ENCODE measurements at regions not wholly inside any gene's neighbourhood (a gene's known extent, or its start where the extent isn't known, plus 50 kb on each side); places are given as distances from the start of the nearest gene placed in this dataset.

GRCh38 chr3:117762621-117763037 lies 1053.0 kb downstream of the TUSC7 start:
- no peak for DNase-seq (ENCODE audit: low spot score)

- DNase-seq (ENCODE audit: low spot score), result no peak
Observed at GRCh38 chr3:117763561-117763960, 1054.0 kb downstream of the TUSC7 start.

DNA sequence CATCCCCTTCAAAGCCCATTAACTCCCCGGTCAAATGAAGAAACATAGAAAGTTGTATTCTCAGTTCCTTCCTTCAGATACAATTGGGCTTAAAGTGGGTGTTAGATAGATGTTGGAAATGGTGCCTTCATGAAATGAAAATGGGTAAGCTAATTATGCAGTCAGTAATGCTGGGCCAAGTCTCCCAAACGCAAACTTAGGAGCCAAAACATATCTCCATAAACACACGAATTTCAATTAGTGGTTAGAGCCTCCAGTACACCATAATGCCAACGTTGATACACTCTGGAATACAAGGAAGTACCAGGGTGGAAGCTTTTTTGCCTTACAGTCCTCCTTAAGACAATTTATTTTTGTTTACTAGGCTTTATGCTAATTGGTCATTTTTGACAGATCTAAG lies 1059.0 kb downstream of the TUSC7 start:
- DNase-seq (ENCODE audit: low spot score), result no peak

GRCh38 chr3:117774130-117774529 lies 1064.6 kb downstream of the TUSC7 start:
- no peak for DNase-seq (ENCODE audit: low spot score)

GRCh38 chr3:117786349-117786748 lies 1076.8 kb downstream of the TUSC7 start:
- no peak for DNase-seq (ENCODE audit: low spot score)

- no peak for DNase-seq (ENCODE audit: low spot score)
Observed at GRCh38 chr3:117788061-117788460, 1078.5 kb downstream of the TUSC7 start.

DNA sequence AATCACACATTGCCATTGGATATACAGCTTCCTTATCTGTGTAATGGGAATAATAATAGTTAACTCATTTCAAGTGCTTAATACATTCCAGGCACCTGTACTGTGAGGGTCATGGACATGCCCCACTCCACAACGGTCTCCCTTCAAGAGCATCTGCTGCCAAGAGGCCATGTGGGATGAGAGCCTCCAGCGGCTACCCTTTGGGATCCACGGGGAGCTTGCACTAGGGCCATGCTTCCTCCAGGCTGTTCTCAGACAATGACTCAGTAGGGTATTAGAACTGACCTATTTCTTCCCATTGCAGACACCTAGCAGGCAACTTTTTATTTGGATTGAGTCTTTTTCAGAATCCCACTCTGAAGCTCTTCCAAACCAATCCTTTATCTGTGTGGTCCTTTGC lies 1078.9 kb downstream of the TUSC7 start:
- DNase-seq (ENCODE audit: low spot score), result no peak

GRCh38 chr3:117790235-117790987 lies 1080.8 kb downstream of the TUSC7 start:
- peak; percentile 53 for DNase-seq (ENCODE audit: low spot score)

DNA sequence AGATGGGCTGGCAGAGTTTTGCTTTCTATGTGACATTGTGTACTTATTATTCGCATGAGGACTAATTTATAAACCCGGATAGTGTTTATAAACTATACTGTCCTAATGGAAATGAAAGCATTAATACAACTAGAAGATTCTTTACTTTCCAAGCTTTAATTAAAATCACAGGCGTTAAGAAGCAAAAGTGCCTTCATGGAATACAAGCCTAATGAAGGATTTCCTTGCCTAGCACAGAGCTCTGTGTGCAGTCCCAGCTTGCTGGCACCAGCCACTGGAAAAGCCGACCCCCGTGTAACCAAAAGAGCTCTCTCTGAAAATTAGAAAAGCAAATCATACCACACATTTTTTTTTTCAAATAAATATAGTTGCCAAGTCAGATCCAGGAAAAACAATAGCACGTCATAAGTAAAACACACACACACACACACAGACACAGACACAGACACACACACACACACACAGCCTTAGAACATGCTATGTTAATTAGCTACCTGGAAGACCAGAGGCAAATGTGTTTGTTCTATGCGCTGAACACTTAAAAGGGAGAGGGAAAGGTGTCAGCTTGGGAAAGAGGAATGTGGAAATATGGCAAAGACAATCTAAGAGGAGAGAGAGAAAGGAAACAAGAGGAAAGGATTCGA lies 1084.2 kb downstream of the TUSC7 start:
- no peak for DNase-seq (ENCODE audit: low spot score)

- DNase-seq (ENCODE audit: low spot score), result no peak
Observed at GRCh38 chr3:117798221-117798620, 1088.6 kb downstream of the TUSC7 start.

GRCh38 chr3:117798687-117799386 lies 1089.3 kb downstream of the TUSC7 start:
- DNase-seq (ENCODE audit: low spot score), result no peak

- DNase-seq (ENCODE audit: low spot score), result no peak
Observed at GRCh38 chr3:117799387-117799735, 1089.8 kb downstream of the TUSC7 start.

DNA sequence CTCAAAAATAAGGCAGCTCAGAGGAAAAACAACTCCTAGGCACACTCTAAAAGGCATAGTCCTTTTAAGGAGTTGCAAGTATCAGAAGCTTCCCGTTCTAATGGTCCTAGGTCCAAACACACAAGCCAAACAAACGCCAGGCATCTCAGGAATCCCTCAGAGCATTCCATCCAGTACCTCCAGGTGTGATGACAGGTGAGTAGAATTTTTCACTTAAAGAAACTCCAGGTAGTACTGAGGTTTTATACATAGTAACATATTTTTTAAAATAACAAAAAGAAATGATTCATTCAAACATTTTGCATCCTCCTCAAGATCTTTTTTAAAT lies 1092.3 kb downstream of the TUSC7 start:
- DNase-seq (ENCODE audit: low spot score), result no peak

- DNase-seq (ENCODE audit: low spot score), result no peak
Observed at GRCh38 chr3:117809186-117810081, 1099.9 kb downstream of the TUSC7 start.

GRCh38 chr3:117811786-117812185 lies 1102.2 kb downstream of the TUSC7 start:
- no peak for DNase-seq (ENCODE audit: low spot score)

- no peak for DNase-seq (ENCODE audit: low spot score)
Observed at GRCh38 chr3:117814975-117815374, 1105.4 kb downstream of the TUSC7 start.

GRCh38 chr3:117817103-117817502 lies 1107.5 kb downstream of the TUSC7 start:
- DNase-seq (ENCODE audit: low spot score), result no peak

GRCh38 chr3:117818592-117818991 lies 1109.0 kb downstream of the TUSC7 start:
- DNase-seq (ENCODE audit: low spot score), result no peak

DNA sequence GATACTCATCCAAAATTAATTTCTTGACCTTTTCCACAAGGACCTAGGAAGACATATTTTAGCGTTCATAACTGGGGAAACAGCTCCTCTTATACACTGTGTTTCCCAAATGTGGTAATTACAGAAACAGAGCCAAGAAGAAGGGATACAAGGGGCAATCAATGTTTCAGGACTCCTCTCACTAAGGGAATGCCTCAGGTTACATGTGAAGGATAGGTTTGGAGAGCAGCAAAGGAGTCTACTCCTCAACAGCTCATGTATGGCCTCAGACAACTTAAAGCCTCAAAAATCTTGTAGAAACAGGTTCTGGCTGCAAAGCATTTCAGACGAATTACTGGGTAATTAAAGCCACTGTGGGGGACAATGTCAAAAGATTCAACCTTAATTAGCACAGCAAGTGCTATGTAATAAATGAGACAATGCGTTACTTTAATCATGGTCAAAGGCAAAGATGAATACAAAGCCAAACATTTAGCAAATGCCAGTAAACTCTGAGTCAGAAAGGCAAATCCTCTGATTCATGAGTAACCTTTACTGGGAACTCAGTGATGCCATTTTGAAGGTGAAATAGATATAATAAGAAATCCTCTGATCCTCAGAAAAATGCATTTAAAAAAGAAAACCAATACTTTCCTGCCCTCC lies 1111.2 kb downstream of the TUSC7 start:
- no peak for DNase-seq (ENCODE audit: low spot score)

DNA sequence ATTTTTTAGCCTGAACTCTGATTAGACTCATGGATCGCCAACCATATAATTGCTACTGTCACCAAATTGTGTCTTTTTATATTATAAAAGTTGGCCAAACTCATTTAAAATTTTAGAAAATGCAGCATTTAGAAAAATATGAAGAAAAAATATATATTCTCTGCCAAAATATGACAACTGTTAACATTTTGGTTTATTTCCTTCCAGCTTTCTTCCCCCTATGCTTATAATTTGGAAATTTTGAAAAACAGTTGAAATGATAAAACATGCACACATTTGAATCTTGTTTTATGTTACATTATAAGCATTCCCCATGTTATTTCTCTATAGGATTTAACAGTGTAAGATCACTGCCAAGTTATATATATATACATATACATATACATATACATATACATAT lies 1112.8 kb downstream of the TUSC7 start:
- DNase-seq (ENCODE audit: low spot score), result no peak

GRCh38 chr3:117836296-117836695 lies 1126.7 kb downstream of the TUSC7 start:
- DNase-seq (ENCODE audit: low spot score), result no peak

DNA sequence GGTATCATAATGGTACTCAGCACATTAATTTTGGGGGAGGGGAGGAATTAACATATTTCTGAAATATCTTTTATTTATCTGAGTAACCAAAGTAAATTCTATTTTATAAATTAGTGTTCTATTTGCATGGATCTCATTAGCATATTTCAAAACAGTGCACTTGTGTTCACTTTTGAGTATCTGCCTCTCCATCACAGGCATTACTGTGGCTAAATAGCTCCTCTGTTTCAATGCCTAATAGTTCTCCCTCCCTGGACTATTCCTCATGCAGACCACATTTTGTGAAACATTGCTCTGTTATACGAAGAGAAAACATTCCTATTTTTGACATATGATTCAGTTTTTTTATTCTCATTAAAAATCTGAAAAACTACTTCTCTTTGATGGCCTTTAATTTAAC lies 1127.8 kb downstream of the TUSC7 start:
- no peak for DNase-seq (ENCODE audit: low spot score)

Data from ecto neural progenitor cell (in vitro differentiated cells).